DND-41 (cell line): ENCODE measurements at regions not wholly inside any gene's neighbourhood (a gene's known extent, or its start where the extent isn't known, plus 50 kb on each side); places are given as distances from the start of the nearest gene placed in this dataset.

Source experiments
- ATAC-seq: fragments of 200-7000 bp; cut with Tn5 transposase; 3 replicates; pipeline ENCODE4 v1.9.1; 2021; ENCODE audit warnings: low read depth; ENCODE audit not compliant: insufficient read depth
- DNase-seq: peaks from one replicate; pipeline ENCODE4 v3.0.0-alpha.2; 2020
- H2AFZ ChIP-seq: 2 replicates; pipeline ENCODE4 v1.6.0; 2012; ENCODE audit warnings: low read depth, low read length
- H3K27ac ChIP-seq: 2 replicates; pipeline ENCODE4 v1.5.1; 2012; ENCODE audit warnings: low read length, inconsistent platforms
- H3K27me3 ChIP-seq: fragments of 200-600 bp; sonication (generic); 2 replicates; pipeline ENCODE4 v1.6.0; 2012; ENCODE audit warnings: low read length, mild to moderate bottlenecking, inconsistent platforms; ENCODE audit not compliant: insufficient read depth, poor library complexity
- H3K36me3 ChIP-seq: 2 replicates; pipeline ENCODE4 v1.5.1; 2012; ENCODE audit warnings: low read length, inconsistent platforms; ENCODE audit not compliant: insufficient read depth
- H3K4me1 ChIP-seq: 2 replicates; pipeline ENCODE4 v1.5.1; 2012; ENCODE audit warnings: mild to moderate bottlenecking, low read length; ENCODE audit not compliant: insufficient read depth
- H3K4me2 ChIP-seq: 2 replicates; pipeline ENCODE4 v1.6.0; 2012; ENCODE audit warnings: mild to moderate bottlenecking, moderate library complexity, low read length, inconsistent platforms; ENCODE audit not compliant: insufficient read depth
- H3K4me3 ChIP-seq, 2 experiments: fragments of 200-600 bp in 1 of 2; shearing (Covaris generic) in 1 of 2; 2 replicates each; pipeline ENCODE4 v1.5.1; 2012 to 2016; ENCODE audit warnings: inconsistent platforms in 2 of 2, low read length in 2 of 2, mild to moderate bottlenecking in 2 of 2, low read depth in 1 of 2, moderate library complexity in 1 of 2
- H3K79me2 ChIP-seq: 2 replicates; pipeline ENCODE4 v1.6.0; 2012; ENCODE audit warnings: low read length, inconsistent platforms; ENCODE audit not compliant: insufficient read depth
- H3K9ac ChIP-seq: 2 replicates; pipeline ENCODE4 v1.6.0; 2012; ENCODE audit warnings: low read depth, mild to moderate bottlenecking, inconsistent platforms, low read length, moderate library complexity
- H3K9me3 ChIP-seq: 2 replicates; pipeline ENCODE4 v1.5.1; 2012; ENCODE audit warnings: low read length, moderate library complexity, mild to moderate bottlenecking, inconsistent platforms; ENCODE audit not compliant: insufficient read depth, severe bottlenecking
- H4K20me1 ChIP-seq: 2 replicates; pipeline ENCODE4 v1.6.0; 2012; ENCODE audit warnings: low read length; ENCODE audit not compliant: insufficient read depth
- CTCF ChIP-seq: IDR thresholded peaks from 2 replicates; pipeline ENCODE4 v1.5.1; 2012; ENCODE audit warnings: borderline replicate concordance, low read length, moderate library complexity, mild to moderate bottlenecking; ENCODE audit not compliant: poor library complexity, severe bottlenecking; ENCODE audit errors: extremely low read depth
- EZH2 ChIP-seq: IDR thresholded peaks from 3 replicates; pipeline ENCODE4 v1.6.1; 2012; ENCODE audit warnings: borderline replicate concordance, low read depth, mild to moderate bottlenecking, moderate library complexity, low read length, inconsistent platforms; ENCODE audit not compliant: severe bottlenecking

GRCh38 chr11:87859636-87860035 lies 315.6 kb downstream of the RAB38 start:
- ATAC-seq (no peak), DNase-seq (no peak)
- TF ChIP-seq CTCF (no peak), EZH2 (no peak)
- Histone ChIP-seq H3K27ac (no peak overlapping the region), H2AFZ (no peak overlapping the region), H3K79me2 (no peaks in the 10 kb centered on the region), H4K20me1 (no peaks in the 10 kb centered on the region), H3K36me3 (no peaks in the 10 kb centered on the region), H3K4me2 (no peak overlapping the region), H3K27me3 (no peaks in the 10 kb centered on the region), H3K9ac (no peak overlapping the region), H3K4me1 (no peaks in the 10 kb centered on the region), H3K9me3 (no peaks in the 10 kb centered on the region), H3K4me3 (no peak overlapping the region)

GRCh38 chr11:87851827-87852226 lies 323.4 kb downstream of the RAB38 start:
- Histone ChIP-seq H3K9ac (no peak overlapping the region), H3K9me3 (no peaks in the 10 kb centered on the region), H3K79me2 (no peaks in the 10 kb centered on the region), H3K4me2 (no peak overlapping the region), H3K4me1 (no peaks in the 10 kb centered on the region), H3K36me3 (no peaks in the 10 kb centered on the region), H3K4me3 (no peak overlapping the region), H3K27ac (no peak overlapping the region), H4K20me1 (no peaks in the 10 kb centered on the region), H3K27me3 (no peaks in the 10 kb centered on the region), H2AFZ (no peak overlapping the region)
- DNase-seq (no peak), ATAC-seq (no peak)
- TF ChIP-seq CTCF (no peak), EZH2 (no peak)

GRCh38 chr11:87851234-87851633 lies 324.0 kb downstream of the RAB38 start:
- H3K27ac ChIP-seq, result no peak overlapping the region
- no peaks in the 10 kb centered on the region for H3K36me3 ChIP-seq
- no peak overlapping the region for H3K4me2 ChIP-seq
- H3K79me2 ChIP-seq, result no peaks in the 10 kb centered on the region
- no peaks in the 10 kb centered on the region for H3K27me3 ChIP-seq
- H3K9me3 ChIP-seq, result no peaks in the 10 kb centered on the region
- H4K20me1 ChIP-seq, result no peaks in the 10 kb centered on the region
- 0 out of 3 replicates have a peak, but pooled peaks have one; percentile 9 for ATAC-seq
- H3K4me3 ChIP-seq, result no peak overlapping the region
- no peak overlapping the region for H3K9ac ChIP-seq
- TF ChIP-seq CTCF, result no peak
- TF ChIP-seq EZH2, result no peak
- no peaks in the 10 kb centered on the region for H3K4me1 ChIP-seq
- H2AFZ ChIP-seq, result no peak overlapping the region
- no peak for DNase-seq

- Histone ChIP-seq H3K36me3 (no peaks in the 10 kb centered on the region), H3K9ac (no peak overlapping the region), H3K79me2 (no peaks in the 10 kb centered on the region), H3K27ac (no peak overlapping the region), H3K4me2 (no peak overlapping the region), H3K9me3 (no peaks in the 10 kb centered on the region), H2AFZ (no peak overlapping the region), H3K27me3 (no peaks in the 10 kb centered on the region), H3K4me3 (no peak overlapping the region), H3K4me1 (no peaks in the 10 kb centered on the region), H4K20me1 (no peaks in the 10 kb centered on the region)
- ATAC-seq (no peak), DNase-seq (no peak)
- TF ChIP-seq CTCF (no peak), EZH2 (no peak)
Measured at GRCh38 chr11:87849216-87849615, 326.0 kb downstream of the RAB38 start.
